ENCODE measurements at regions not wholly inside any gene's neighbourhood (a gene's known extent, or its start where the extent isn't known, plus 50 kb on each side); places are given as distances from the start of the nearest gene placed in this dataset.

DNA sequence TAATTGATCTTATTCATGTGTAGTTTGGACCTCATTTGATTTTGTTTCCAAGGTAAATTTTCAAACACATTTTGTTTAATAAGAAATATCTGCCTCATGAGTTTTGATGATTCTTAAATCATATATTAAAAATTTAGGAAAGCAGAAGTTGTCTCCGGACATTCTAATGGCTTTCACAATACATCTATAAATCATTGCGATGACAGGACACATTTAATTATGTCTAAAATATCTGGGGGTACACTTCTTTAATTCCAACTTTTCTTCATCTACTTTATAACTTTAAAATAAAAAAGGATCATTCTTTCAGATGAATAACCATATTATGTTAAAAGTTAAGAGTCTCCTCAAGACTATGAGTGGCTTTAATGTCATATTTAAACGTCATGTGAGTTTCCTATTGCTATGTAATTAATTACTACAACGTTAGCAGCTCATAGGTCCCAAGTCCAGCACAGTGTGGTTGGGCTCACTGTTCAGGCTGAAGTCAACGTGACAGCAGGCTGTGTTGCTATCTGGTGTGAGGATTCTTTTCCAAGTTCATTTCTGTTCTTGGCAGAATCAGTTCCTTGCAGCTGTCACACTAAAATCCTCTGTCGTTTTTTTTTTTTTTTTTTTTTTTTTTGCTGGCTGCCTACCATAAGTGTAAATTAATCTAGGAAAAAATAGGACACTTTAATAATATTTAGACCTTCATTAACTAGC, 893.5 kb downstream of the LTN1 start:
- H3K27ac ChIP-seq, result no peak overlapping the region
- TF ChIP-seq, protein P1, sequence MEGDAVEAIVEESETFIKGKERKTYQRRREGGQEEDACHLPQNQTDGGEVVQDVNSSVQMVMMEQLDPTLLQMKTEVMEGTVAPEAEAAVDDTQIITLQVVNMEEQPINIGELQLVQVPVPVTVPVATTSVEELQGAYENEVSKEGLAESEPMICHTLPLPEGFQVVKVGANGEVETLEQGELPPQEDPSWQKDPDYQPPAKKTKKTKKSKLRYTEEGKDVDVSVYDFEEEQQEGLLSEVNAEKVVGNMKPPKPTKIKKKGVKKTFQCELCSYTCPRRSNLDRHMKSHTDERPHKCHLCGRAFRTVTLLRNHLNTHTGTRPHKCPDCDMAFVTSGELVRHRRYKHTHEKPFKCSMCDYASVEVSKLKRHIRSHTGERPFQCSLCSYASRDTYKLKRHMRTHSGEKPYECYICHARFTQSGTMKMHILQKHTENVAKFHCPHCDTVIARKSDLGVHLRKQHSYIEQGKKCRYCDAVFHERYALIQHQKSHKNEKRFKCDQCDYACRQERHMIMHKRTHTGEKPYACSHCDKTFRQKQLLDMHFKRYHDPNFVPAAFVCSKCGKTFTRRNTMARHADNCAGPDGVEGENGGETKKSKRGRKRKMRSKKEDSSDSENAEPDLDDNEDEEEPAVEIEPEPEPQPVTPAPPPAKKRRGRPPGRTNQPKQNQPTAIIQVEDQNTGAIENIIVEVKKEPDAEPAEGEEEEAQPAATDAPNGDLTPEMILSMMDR (IDR thresholded peaks at IDR 0.05; ENCODE audit: low read depth, low read length), result no peak
- H3K36me3 ChIP-seq, result no peaks in the 10 kb centered on the region
- DNase-seq, result no peak
- H3K9me3 ChIP-seq (ENCODE audit: severe bottlenecking), result no peaks in the 10 kb centered on the region
- peaks cover 47% of the 10 kb centered on the region for H3K27me3 ChIP-seq (ENCODE audit: insufficient read depth, low read depth, severe bottlenecking)
- H3K4me3 ChIP-seq (ENCODE audit: low read depth, low read length), result no peak overlapping the region

DNA sequence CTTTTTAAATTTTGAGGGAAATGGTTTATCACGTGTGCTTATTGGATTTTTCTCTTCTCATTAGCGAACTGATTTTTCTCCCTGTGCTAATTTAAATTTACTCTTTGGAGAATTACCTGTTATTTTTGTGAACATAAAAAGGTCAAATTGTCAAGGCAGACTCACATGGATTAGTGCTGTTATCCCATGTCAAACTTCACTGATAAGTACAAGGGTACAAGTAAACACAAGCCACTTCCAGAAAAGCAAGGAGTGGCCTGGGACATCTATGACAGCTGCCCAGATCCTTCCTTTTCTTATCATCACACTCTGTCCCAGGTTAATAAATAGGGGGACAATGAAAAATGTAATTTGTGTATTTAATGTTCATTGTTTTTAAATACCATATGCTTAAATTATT, 901.2 kb downstream of the LTN1 start:
- no peak overlapping the region for H3K4me3 ChIP-seq (ENCODE audit: low read depth, low read length)
- H3K27me3 ChIP-seq (ENCODE audit: insufficient read depth, low read depth, severe bottlenecking), result peaks cover 65% of the 10 kb centered on the region
- TF ChIP-seq, protein P1 (IDR thresholded peaks at IDR 0.05; ENCODE audit: low read depth, low read length), result no peak
- H3K9me3 ChIP-seq (ENCODE audit: severe bottlenecking), result no peaks in the 10 kb centered on the region
- H3K27ac ChIP-seq, result no peak overlapping the region
- no peaks in the 10 kb centered on the region for H3K36me3 ChIP-seq
- DNase-seq, result no peak

DNA sequence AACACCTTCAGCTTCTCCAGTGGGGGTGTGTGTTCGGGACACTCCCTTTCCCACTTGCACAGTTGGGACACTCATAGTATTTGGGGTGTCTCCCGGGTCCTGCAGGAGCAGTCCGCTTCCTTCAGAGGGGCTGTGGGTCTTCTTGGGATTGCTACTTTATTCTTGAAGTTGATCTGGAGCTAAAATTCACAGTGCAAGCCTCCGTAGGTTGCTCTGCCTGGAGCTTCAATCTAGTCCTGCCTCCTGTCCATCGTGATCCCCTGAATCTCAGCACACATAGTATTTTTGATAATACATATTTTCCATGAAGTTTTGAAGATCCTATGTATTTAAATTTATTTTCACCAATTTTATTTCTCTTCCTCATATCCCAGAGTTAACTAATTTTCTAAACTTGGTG, 902.1 kb downstream of the LTN1 start:
- Histone ChIP-seq H3K27me3 (ENCODE audit: insufficient read depth, low read depth, severe bottlenecking) (peaks cover 62% of the 10 kb centered on the region), H3K9me3 (ENCODE audit: severe bottlenecking) (no peaks in the 10 kb centered on the region), H3K36me3 (no peaks in the 10 kb centered on the region), H3K4me3 (ENCODE audit: low read depth, low read length) (no peak overlapping the region), H3K27ac (no peak overlapping the region)
- TF ChIP-seq, protein P1 (IDR thresholded peaks at IDR 0.05; ENCODE audit: low read depth, low read length), result no peak
- no peak for DNase-seq

DNA sequence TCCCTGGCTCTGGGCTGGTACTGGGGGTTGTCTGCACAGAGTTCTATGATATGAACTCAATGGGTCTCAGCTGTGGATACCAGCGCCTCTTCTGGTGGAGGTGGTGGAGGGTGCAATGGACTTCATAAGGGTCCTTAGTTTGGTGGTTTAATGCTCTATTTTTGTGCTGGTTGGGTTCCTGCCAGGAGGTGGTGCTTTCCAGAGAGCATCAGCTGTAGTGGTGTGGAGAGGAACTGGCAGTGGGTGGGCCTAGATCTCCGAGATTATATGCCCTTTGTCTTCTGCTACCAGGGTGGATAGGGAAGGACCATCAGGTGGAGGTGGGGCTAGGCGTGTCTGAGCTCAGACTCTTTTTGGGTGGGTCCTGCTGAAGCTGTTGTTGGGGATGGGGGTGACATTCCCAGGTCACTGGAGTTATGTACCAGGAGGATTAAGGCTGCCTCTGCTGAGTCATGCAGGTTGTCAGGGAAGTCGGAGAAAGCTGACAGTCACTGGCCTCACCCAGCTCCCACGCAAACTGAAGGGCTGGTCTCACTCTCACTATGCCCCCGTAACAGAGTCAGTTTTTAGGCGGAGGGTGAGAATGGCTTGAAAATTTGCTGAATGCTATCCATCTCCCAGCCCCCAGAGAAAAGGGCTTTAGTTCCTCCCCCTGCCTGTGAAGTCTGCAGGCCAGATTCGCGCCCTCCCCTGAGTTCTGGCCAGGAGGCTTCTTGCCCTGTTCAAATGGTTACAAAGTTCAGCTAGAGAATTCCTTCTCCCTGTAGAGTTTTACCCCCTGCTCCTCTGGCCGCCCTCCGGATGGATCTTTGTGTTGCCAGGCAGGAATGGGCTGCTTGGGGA, 902.9 kb downstream of the LTN1 start:
- Histone ChIP-seq H3K9me3 (ENCODE audit: severe bottlenecking) (no peaks in the 10 kb centered on the region), H3K36me3 (no peaks in the 10 kb centered on the region), H3K4me3 (ENCODE audit: low read depth, low read length) (no peak overlapping the region), H3K27ac (no peak overlapping the region), H3K27me3 (ENCODE audit: insufficient read depth, low read depth, severe bottlenecking) (peaks cover 66% of the 10 kb centered on the region)
- no peak for DNase-seq
- TF ChIP-seq, protein P1 (IDR thresholded peaks at IDR 0.05; ENCODE audit: low read depth, low read length), result no peak

DNA sequence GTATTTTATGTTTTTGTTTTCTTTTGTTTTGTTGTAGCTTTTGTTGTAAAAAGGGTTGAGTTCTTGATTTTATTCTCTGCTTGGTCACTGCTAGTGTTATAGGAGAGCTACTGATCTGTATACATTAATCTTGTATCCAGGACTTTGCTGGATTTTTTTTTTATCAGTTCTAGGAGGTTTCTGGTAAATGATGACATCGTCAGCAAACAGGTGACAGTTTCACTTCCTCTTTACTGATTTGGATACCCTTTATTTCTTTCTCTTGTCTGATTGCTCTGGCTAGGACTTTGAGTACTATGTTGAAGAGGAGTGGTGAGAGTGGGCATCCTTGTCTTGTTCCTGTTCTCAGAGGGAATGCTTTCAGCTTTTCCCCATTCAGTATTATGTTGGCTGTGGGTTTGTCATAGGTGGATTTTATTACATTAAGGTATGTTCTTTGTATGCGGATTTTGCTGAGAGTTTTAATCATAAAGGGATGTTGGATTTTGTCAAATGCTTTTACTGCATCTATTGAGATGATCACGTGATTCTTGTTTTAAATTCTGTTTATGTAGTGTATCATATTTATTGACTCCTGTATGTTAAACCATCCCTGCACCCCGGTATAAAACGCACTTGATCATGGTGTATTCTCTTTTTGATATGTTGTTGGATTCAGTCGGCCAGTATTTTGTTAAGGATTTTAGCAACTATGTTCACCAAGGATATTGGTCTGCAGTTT, 905.7 kb downstream of the LTN1 start:
- TF ChIP-seq, protein P1 (IDR thresholded peaks at IDR 0.05; ENCODE audit: low read depth, low read length), result no peak
- no peaks in the 10 kb centered on the region for H3K9me3 ChIP-seq (ENCODE audit: severe bottlenecking)
- H3K4me3 ChIP-seq (ENCODE audit: low read depth, low read length), result no peak overlapping the region
- no peak overlapping the region for H3K27ac ChIP-seq
- no peaks in the 10 kb centered on the region for H3K36me3 ChIP-seq
- DNase-seq, result no peak
- peaks cover 63% of the 10 kb centered on the region for H3K27me3 ChIP-seq (ENCODE audit: insufficient read depth, low read depth, severe bottlenecking)
